AG04450 (cell line): ENCODE measurements at regions not wholly inside any gene's neighbourhood (a gene's known extent, or its start where the extent isn't known, plus 50 kb on each side); places are given as distances from the start of the nearest gene placed in this dataset.

Source experiments
- CTCF ChIA-PET: fragments of 300-600, 350-600 bp; formaldehyde crosslinking; extraction: SDS; loops from one replicate; lab custom pipeline; 2022; ENCODE audit warnings: antibody characterized with exemption, inconsistent platforms; lab: Charles Lee
- POLR2A ChIA-PET: fragments of 350-600 bp; formaldehyde crosslinking; extraction: SDS; loops from one replicate; lab custom pipeline; 2021; ENCODE audit warnings: antibody characterized with exemption, inconsistent platforms; lab: Yijun Ruan, JAX
- DNase-seq: peaks from one replicate; pipeline ENCODE4 v3.0.0-alpha.2; 2011; ENCODE audit warnings: low read depth, low spot score
- H3K27ac ChIP-seq: one replicate; pipeline ENCODE4 v1.5.1; 2012; ENCODE audit warnings: low read depth, low read length, control low read depth
- H3K27me3 ChIP-seq: one replicate; pipeline ENCODE4 v1.6.0; 2012; ENCODE audit warnings: low read length; ENCODE audit not compliant: control insufficient read depth, insufficient read depth
- H3K4me3 ChIP-seq: 2 replicates; pipeline ENCODE4 v1.5.1; 2011; ENCODE audit warnings: mild to moderate bottlenecking, low read depth, low read length, control low read depth
- H3K9me3 ChIP-seq: 2 replicates; pipeline ENCODE4 v1.5.1; 2012; ENCODE audit warnings: low read length; ENCODE audit not compliant: control insufficient read depth, insufficient read depth
- CTCF ChIP-seq: IDR thresholded peaks from 2 replicates; pipeline ENCODE4 v1.5.1; 2011; ENCODE audit warnings: low read depth, low read length, control low read depth, inconsistent platforms

GRCh38 chr21:38899277-38899947 is 93.7 kb downstream of the ETS2 start:
- TF ChIP-seq CTCF = no peak
- H3K27me3 ChIP-seq = no peaks in the 10 kb centered on the region
- DNase-seq = no peak
- ChIA-PET POLR2A (no interaction called here), CTCF (no interaction called here)
- H3K9me3 ChIP-seq = peaks cover 5% of the 10 kb centered on the region; the same call in 1 of the 2 replicates
- no peak overlapping the region for H3K4me3 ChIP-seq
- no peak overlapping the region for H3K27ac ChIP-seq

GRCh38 chr21:38898422-38899096 is 92.8 kb downstream of the ETS2 start:
- H3K27me3 ChIP-seq = no peaks in the 10 kb centered on the region
- H3K27ac ChIP-seq = no peak overlapping the region
- DNase-seq = no peak
- TF ChIP-seq CTCF = no peak
- ChIA-PET POLR2A (no interaction called here), CTCF (no interaction called here)
- no peak overlapping the region for H3K4me3 ChIP-seq
- H3K9me3 ChIP-seq = peaks cover 5% of the 10 kb centered on the region; the same call in 1 of the 2 replicates

GRCh38 chr21:38897532-38898421 is 92.0 kb downstream of the ETS2 start:
- POLR2A ChIA-PET = no interaction called here
- no peak for DNase-seq
- no peak for TF ChIP-seq CTCF
- CTCF ChIA-PET = no interaction called here
- peaks cover 3% of the 10 kb centered on the region; the same call in 1 of the 2 replicates for H3K9me3 ChIP-seq
- H3K4me3 ChIP-seq = no peak overlapping the region
- H3K27ac ChIP-seq = no peak overlapping the region
- H3K27me3 ChIP-seq = no peaks in the 10 kb centered on the region

GRCh38 chr21:38894899-38895298 is 89.2 kb downstream of the ETS2 start:
- no peaks in the 10 kb centered on the region for H3K9me3 ChIP-seq
- POLR2A ChIA-PET = no interaction called here
- no peak for DNase-seq

More at GRCh38 chr21:38894899-38895298, 89.2 kb downstream of the ETS2 start:
- H3K27ac ChIP-seq = no peak overlapping the region
- TF ChIP-seq CTCF = no peak
- CTCF ChIA-PET = no interaction called here
- H3K27me3 ChIP-seq = no peaks in the 10 kb centered on the region
- no peak overlapping the region for H3K4me3 ChIP-seq
